ENCODE measurements at regions not wholly inside any gene's neighbourhood (a gene's known extent, or its start where the extent isn't known, plus 50 kb on each side); places are given as distances from the start of the nearest gene placed in this dataset.

DNA sequence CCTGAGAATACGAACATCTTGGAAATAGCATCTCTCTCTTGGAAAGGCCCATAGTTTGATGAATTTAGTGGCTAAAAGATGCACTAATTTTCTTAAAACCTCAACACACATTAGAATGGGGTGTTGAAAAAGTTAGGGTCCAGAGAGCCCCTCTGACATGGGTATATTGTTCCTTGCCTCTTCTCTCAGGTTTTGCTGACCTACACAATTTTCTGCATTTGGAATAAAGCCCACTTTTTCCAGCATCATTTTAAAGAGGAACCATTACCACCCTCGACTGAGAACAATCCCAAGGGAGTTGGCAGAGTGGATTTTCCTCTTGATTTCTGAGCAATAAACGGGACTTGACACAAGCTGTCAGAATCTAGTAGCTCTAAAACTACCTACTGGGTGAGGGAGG is 156.1 kb downstream of the PMP22 start:
- DNase-seq, result no peak

DNA sequence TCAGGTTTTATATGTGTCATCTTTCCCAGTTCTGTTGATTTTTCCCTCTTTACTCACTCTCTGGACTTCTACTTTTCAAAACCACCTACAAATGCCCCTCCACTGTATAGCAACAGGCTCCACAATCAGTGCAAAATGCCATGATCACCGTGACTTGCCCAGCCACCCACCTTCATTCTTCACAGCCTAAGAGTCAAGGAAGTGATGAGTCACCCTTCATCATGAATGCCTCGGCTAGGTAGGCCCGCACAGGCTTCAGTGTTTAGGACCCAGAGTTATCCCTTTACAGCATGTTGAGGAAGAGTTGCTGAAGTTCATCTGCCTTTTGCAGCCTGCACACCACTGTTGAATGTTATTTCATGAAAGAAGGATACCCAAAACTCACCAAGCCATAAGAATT is 158.6 kb downstream of the PMP22 start:
- no peak for DNase-seq

- DNase-seq, result no peak
Measured at GRCh38 chr17:15103785-15104184, 161.3 kb downstream of the PMP22 start.

DNA sequence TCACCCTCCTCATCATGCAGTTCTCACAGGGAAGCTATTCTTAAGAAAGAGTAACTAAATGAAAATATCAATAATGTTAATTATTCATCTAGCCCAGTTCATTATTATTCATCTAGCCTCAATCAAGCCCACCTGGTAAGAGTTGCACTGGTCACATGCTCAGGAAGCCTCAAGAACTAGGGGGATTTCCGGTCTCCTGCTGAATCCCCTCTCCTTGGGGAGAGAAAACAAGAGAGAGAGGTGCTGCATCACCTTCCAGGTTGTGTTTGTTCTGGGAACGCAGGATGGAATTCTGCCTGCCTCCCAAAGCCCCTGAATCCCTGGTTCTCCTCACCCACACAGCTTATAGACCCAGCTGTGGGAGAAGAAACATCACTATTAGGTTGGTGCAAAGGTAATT is 164.0 kb downstream of the PMP22 start:
- DNase-seq, result no peak

GRCh38 chr17:15096511-15096910 is 168.6 kb downstream of the PMP22 start:
- no peak for DNase-seq

DNA sequence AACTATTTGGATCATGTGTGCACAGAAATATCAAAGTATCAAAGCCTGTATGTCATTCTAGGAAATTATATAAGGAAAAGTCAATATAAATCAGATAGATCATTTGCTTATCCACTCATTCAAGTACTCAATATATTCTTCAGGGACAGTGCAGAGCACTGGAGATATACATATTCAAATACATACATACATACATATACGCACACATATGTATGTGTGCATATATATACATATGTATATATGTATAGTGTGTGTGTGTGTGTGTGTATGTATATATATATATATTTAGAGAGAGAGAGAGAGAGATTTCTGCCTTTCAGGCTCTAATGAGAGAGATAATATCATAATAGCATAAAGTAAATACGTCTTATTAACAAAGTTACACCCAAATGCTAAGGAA is 169.2 kb downstream of the PMP22 start:
- DNase-seq, result no peak

DNA sequence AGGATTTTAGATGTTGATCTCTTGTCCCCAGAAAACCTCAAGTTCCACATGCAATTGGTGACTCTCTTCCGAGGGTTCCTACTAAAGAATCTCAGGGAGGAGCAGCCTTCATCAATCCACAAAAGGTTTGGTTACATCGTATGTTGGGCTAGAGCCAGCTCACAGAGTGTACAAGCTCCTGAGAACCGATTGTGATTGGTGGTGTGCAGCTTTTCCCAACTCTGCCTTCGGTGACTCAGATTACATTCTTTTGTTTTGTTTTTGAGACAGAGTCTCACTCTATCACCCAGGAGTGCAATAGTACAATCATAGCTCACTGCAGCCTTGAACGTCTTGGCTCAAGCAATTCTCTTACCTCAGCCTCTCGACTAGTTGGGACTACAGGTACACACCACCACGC is 172.4 kb downstream of the PMP22 start:
- no peak for DNase-seq

DNA sequence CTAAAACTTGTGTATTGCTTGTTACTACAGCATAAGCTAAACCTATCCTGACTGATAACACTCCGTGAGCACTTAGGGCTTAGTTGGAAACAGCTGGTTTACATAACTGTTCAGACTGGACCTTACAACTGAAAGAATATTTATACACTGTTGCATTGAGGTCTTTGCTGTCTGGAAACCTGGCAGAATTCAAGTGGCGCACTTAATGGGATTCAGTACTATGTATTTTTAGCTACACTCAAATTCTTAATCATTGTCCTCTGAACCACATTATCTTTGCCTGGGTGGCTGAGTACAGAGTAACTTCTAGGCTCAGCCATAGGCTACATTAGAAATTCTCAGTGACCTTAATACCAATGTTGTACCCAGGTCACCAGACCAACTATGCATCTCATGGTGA is 172.9 kb downstream of the PMP22 start:
- DNase-seq, result no peak

DNA sequence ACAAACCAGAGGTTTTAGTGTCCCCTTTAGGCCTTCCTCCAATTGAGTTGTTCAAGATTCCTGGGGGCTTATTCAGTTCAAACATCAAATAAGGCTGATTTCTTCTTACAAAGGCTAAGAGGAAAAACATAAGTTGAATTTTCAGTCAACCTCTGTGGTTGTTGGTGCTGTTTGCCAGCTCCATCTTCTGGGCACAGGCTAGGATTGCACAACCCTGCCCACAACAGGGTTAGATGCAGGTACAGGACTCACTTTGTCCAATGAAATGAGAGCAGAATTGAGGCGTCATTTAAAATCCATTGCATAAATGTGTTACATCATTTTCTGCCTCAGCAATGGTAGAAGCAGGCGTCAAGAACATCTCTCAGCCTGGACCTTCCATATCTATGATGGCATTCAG is 173.3 kb downstream of the PMP22 start:
- DNase-seq, result no peak

- no peak for DNase-seq
Measured at GRCh38 chr17:15090533-15090932, 174.6 kb downstream of the PMP22 start.

GRCh38 chr17:15087946-15088345 is 177.2 kb downstream of the PMP22 start:
- DNase-seq, result no peak

GRCh38 chr17:15086776-15087295 is 178.3 kb downstream of the PMP22 start:
- no peak for DNase-seq

DNA sequence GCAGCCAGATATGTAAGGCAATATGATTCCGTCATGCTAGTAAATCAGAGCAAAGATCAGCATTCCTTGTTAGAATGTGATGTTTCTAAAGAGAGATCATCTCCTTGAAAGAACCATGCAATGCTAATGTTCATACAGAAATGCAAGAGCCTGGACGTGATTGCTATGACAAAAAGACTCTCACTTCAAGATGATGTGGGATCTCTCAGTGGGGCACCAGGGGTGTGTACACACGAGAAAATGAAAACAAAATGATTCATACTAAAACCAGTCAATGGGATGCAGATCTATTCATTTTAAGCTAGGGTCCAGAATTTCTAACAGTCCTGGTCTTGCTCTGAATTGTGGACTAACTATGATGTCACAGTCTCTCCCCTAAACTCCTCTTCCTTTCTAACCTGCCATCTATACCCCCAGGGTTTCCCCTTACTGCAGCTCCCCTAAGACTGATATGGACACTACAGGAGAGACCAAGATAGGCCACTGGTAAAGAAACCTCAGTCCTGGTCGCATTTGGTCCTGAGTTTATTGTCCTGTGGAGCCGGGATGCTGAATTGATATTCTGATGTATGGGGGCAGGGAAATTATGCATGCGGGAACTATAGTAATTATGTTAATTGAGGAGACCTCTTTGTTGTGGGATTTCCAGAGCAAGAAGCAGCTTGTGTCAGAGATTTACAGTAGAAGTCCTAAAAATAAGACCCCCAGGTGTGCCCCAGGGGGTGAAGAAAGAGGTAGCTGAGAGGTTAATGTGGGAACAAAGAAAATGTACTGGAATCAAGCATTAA is 179.0 kb downstream of the PMP22 start:
- DNase-seq, result no peak

- DNase-seq, result no peak
Measured at GRCh38 chr17:15083225-15083624, 181.9 kb downstream of the PMP22 start.

- no peak for DNase-seq
Measured at GRCh38 chr17:15081008-15081407, 184.1 kb downstream of the PMP22 start.

- no peak for DNase-seq
Measured at GRCh38 chr17:15078570-15078969, 186.6 kb downstream of the PMP22 start.

GRCh38 chr17:15076991-15077663 is 188.0 kb downstream of the PMP22 start:
- no peak for DNase-seq

GRCh38 chr17:15051933-15052332 is 213.2 kb downstream of the PMP22 start:
- DNase-seq, result no peak

DNA sequence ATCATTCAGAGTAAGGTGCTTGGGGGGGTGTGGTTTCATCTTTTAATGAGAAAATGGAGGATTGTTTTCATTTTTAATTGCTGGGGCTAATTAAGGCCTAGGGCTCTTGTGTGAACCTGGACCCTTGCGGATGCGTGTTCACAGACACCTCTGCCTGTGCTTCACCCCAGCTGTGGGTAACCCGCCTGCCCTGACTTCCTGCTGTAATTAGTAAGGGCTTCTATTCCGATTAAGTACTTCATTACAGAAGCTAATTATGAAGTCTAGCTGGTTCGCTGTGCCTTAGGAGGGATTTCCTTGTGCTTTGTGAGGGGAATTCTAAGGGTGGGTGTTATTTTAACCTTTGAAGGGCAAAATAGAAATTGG is 215.3 kb downstream of the PMP22 start:
- DNase-seq, result no peak

DNA sequence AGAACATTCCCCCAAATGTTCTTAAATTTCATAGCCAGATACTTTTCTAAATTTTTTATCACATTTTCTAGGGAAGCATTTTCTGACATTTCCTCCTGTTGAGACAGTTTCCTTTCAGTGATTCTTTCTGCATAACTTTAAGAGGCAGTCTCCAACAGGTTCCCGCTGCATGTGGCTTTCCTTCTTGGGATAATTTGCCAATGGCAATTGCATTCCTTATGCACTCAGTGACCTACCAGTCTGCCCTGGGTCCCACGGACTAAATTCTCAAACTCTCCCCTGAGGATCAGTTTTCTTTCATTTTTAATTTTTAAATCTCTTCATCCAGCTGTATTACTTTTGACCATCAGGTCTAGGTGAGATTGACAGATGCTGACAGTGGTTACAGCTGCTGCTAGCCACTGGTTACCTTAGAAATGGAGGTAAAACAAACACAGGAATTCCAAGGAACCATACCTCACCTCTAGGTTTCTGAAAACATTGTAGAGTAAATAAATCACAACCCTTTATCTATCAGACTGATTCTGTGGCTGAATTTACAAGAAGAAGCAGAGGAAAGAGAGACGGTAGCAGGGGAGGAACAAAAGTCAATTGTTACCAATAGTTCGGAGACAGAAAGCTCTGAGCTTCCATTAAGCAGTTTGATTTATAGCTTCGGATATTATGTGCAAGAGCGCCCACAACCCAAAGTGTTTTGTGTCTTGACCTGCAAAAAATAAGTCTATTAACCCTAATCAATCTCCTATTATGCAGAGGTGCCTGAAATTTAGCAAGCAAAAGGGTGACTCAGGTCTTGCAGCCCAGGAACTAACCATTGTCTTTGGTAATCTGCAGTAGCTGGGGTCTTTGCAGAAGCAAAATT is 216.0 kb downstream of the PMP22 start:
- DNase-seq, result no peak

DNA sequence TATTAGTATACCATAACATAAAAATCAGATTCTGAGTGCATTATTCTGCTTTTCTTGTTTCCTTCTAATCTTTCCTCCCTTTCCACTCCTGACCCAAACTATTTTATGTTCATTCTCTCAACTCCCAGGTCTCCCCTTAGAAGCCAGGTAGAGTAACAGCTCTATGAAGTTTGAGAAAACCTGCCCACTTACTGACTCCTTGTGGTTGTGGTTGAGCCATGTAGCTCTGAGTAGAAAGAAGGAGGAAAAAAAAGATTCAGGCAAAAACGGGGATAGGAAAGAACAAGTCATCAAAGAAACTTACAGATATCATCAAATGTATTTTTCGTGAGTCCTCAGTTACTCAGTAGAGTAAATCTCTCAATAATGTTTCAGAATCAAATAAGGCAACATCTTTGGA is 216.7 kb downstream of the PMP22 start:
- no peak for DNase-seq

GRCh38 chr17:15042311-15042710 is 222.8 kb downstream of the PMP22 start:
- DNase-seq, result no peak

DNA sequence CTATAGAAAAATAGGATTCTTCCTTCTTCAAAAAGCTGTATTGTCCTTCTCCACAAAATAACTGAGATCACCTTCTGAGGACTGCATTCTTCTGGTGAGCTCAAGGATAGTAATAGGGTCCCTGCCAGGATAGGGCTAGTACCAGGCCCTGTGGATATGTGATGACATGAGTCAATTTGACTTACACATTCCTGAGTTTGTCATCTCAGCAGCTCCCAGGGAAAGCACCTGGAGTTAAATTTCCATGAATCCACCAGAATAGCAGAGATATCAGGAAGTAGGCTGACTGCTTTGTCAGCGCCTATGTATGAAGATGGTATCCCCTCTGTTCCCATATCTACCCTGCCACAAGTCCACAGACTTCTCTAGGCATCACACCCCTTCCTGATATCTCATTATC is 225.8 kb downstream of the PMP22 start:
- DNase-seq, result no peak
